SK-N-SH treated with all-trans-retinoic acid at 6 μM for 48 hours (cell line): ENCODE measurements at regions not wholly inside any gene's neighbourhood (a gene's known extent, or its start where the extent isn't known, plus 50 kb on each side); places are given as distances from the start of the nearest gene placed in this dataset.
"Not testable (repeated sequence)": the region's sequence is repeated elsewhere in the genome, so short reads cannot be mapped to it uniquely, and the experiment has no call there.

Experiments
- ATAC-seq: fragments of 200-7000 bp; cut with Tn5 transposase; 3 replicates; pipeline ENCODE4 v1.9.1; 2020; ENCODE audit warnings: mild to moderate bottlenecking, moderate library complexity
- ARNTL ChIP-seq: fragments of 450-650 bp; formaldehyde crosslinking; IDR thresholded peaks from 2 replicates; pipeline ENCODE4 v1.5.0; 2020; ENCODE audit warnings: low read depth, mild to moderate bottlenecking, moderate library complexity, borderline replicate concordance
- BACH2 ChIP-seq: fragments of 250-450 bp; sonication (Bioruptor Pico); IDR thresholded peaks from 2 replicates; pipeline ENCODE4 v1.9.0; 2021; ENCODE audit warnings: mild to moderate bottlenecking, borderline replicate concordance
- CSDC2 ChIP-seq: fragments of 250-450 bp; sonication (Bioruptor Pico); IDR thresholded peaks from 2 replicates; pipeline ENCODE4 v1.5.0; 2020; ENCODE audit warnings: mild to moderate bottlenecking, moderate library complexity
- CSRNP3 ChIP-seq: fragments of 250-450 bp; sonication (Bioruptor Pico); IDR thresholded peaks from 2 replicates; pipeline ENCODE4 v1.5.1; 2021; ENCODE audit warnings: mild to moderate bottlenecking, moderate library complexity
- GLIS3 ChIP-seq: fragments of 250-450 bp; sonication (Bioruptor Pico); IDR thresholded peaks from 2 replicates; pipeline ENCODE4 v1.5.0; 2020; ENCODE audit warnings: mild to moderate bottlenecking, moderate library complexity
- ISL1 ChIP-seq: fragments of 250-450 bp; sonication (Bioruptor Pico); IDR thresholded peaks from 2 replicates; pipeline ENCODE4 v2.1.2; 2022; ENCODE audit warnings: mild to moderate bottlenecking, moderate library complexity
- OSR1 ChIP-seq: fragments of 250-450 bp; sonication (Bioruptor Pico); IDR thresholded peaks from 2 replicates; pipeline ENCODE4 v1.8.0; 2022; ENCODE audit warnings: moderate library complexity, mild to moderate bottlenecking, inconsistent platforms
- POU6F1 ChIP-seq: fragments of 250-450 bp; sonication (Bioruptor Pico); IDR thresholded peaks from 2 replicates; pipeline ENCODE4 v1.8.0; 2021; ENCODE audit warnings: low read depth, mild to moderate bottlenecking, moderate library complexity, borderline replicate concordance
- PPARA ChIP-seq: fragments of 250-450 bp; sonication (Bioruptor Pico); IDR thresholded peaks from 2 replicates; pipeline ENCODE4 v1.5.0; 2020; ENCODE audit warnings: mild to moderate bottlenecking, borderline replicate concordance
- SNAI2 ChIP-seq: fragments of 250-450 bp; sonication (Bioruptor Pico); IDR thresholded peaks from 2 replicates; pipeline ENCODE4 v1.5.0; 2020; ENCODE audit warnings: mild to moderate bottlenecking, moderate library complexity
- TCF4 ChIP-seq: fragments of 250-450 bp; sonication (Bioruptor Pico); IDR thresholded peaks from 2 replicates; pipeline ENCODE4 v1.8.0; 2021; ENCODE audit warnings: mild to moderate bottlenecking, moderate library complexity, borderline replicate concordance
- TOX ChIP-seq: fragments of 250-450 bp; sonication (Bioruptor Pico); IDR thresholded peaks from 2 replicates; pipeline ENCODE4 v1.8.0; 2021; ENCODE audit warnings: mild to moderate bottlenecking, moderate library complexity, borderline replicate concordance
- TSHZ2 ChIP-seq: fragments of 250-450 bp; sonication (Bioruptor Pico); IDR thresholded peaks from 2 replicates; pipeline ENCODE4 v1.5.0; 2020; ENCODE audit warnings: mild to moderate bottlenecking, moderate library complexity
- ZFP3 ChIP-seq: fragments of 250-450 bp; sonication (Bioruptor Pico); IDR thresholded peaks from 2 replicates; pipeline ENCODE4 v1.5.0; 2020; ENCODE audit warnings: mild to moderate bottlenecking, moderate library complexity
- ZFP30 ChIP-seq: fragments of 450-650 bp; formaldehyde crosslinking; IDR thresholded peaks from 2 replicates; pipeline ENCODE4 v1.5.0; 2022; ENCODE audit warnings: mild to moderate bottlenecking, moderate library complexity
- ZNF565 ChIP-seq: fragments of 450-650 bp; formaldehyde crosslinking; conservative IDR thresholded peaks from 2 replicates; pipeline ENCODE4 v1.5.0; 2020; ENCODE audit warnings: low read depth, mild to moderate bottlenecking, moderate library complexity
- ZNF8 ChIP-seq: fragments of 450-650 bp; formaldehyde crosslinking; IDR thresholded peaks from 2 replicates; pipeline ENCODE4 v1.5.0; 2020; ENCODE audit warnings: mild to moderate bottlenecking, moderate library complexity

GRCh38 chr3:4065554-4065953 lies 237.6 kb upstream of the SETMAR start (continued):
- no peak for TF ChIP-seq POU6F1
- no peak for TF ChIP-seq GLIS3

- no peak for ATAC-seq
- TF ChIP-seq ZFP3 (CRISPR knock-in tag) (no peak), POU6F1 (no peak), CSRNP3 (CRISPR knock-in tag) (no peak)
Observed at GRCh38 chr3:4067893-4068292, 235.3 kb upstream of the SETMAR start.

GRCh38 chr3:4069796-4070195 lies 233.4 kb upstream of the SETMAR start:
- no peak for TF ChIP-seq CSRNP3 (CRISPR knock-in tag)
- TF ChIP-seq TCF4 (CRISPR knock-in tag), result no peak
- ATAC-seq, result no peak

- no peak for ATAC-seq
- TF ChIP-seq TSHZ2 (no peak), ZNF8 (CRISPR knock-in tag) (no peak), TOX (CRISPR knock-in tag) (no peak), ZNF565 (CRISPR knock-in tag) (no peak), POU6F1 (no peak), TCF4 (CRISPR knock-in tag) (no peak), ISL1 (CRISPR knock-in tag) (no peak), PPARA (no peak), ZFP30 (CRISPR knock-in tag) (no peak), SNAI2 (CRISPR knock-in tag) (no peak), BACH2 (no peak), GLIS3 (no peak), ZFP3 (CRISPR knock-in tag) (no peak), CSDC2 (CRISPR knock-in tag) (no peak), ARNTL (no peak), CSRNP3 (CRISPR knock-in tag) (no peak), OSR1 (CRISPR knock-in tag) (no peak)
Observed at GRCh38 chr3:4071481-4072184, 231.5 kb upstream of the SETMAR start.

GRCh38 chr3:4077278-4077677 lies 225.9 kb upstream of the SETMAR start:
- not testable (repeated sequence) for ATAC-seq
